ENCODE measurements at regions not wholly inside any gene's neighbourhood (a gene's known extent, or its start where the extent isn't known, plus 50 kb on each side); places are given as distances from the start of the nearest gene placed in this dataset.
"Not testable (repeated sequence)": the region's sequence is repeated elsewhere in the genome, so short reads cannot be mapped to it uniquely, and the experiment has no call there.

- peak; percentile 73 for DNase-seq (ENCODE audit: low spot score)
- peak; percentile 77 to 84 for TF ChIP-seq CTCF (IDR thresholded peaks at IDR 0.05)
Observed at GRCh38 chr14:99995700-99996356, 69.4 kb upstream of the EVL start.

GRCh38 chr14:99996951-99997571 lies 68.2 kb upstream of the EVL start:
- no peak for TF ChIP-seq CTCF (IDR thresholded peaks at IDR 0.05)
- no peaks in the 10 kb centered on the region for H3K27me3 ChIP-seq
- DNase-seq (ENCODE audit: low spot score) = no peak
- no peaks in the 10 kb centered on the region for H3K9me3 ChIP-seq
- no peaks in the 10 kb centered on the region for H3K36me3 ChIP-seq
- no peaks in the 10 kb centered on the region for H3K4me1 ChIP-seq
- no peak overlapping the region for H3K4me3 ChIP-seq
- H3K27ac ChIP-seq = no peak overlapping the region

More at GRCh38 chr14:99995700-99996356, 69.4 kb upstream of the EVL start:
- Histone ChIP-seq H3K4me1 (no peaks in the 10 kb centered on the region), H3K27me3 (no peaks in the 10 kb centered on the region), H3K9me3 (no peaks in the 10 kb centered on the region), H3K4me3 (no peak overlapping the region), H3K27ac (no peak overlapping the region), H3K36me3 (no peaks in the 10 kb centered on the region)

DNA sequence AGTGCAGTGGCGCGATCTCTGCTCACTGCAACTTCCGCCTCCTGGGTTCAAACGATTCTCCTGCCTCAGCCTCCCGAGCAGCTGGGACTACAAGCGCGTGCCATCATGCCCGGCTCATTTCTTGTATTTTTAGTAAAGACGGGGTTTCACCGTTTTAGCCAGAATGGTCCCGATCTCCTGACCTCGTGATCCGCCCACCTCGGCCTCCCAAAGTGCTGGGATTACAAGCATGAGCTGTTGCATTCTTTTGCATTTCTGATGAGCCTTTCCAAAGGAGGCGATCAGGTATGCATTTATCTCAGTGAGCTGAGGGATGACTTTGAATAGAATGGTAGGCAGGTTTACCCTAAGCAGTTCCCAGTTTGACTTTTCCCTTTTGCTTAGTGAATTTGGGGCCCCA lies 64.8 kb upstream of the EVL start:
- not testable (repeated sequence) for H3K36me3 ChIP-seq; DNase-seq (ENCODE audit: low spot score); H3K27ac ChIP-seq; H3K9me3 ChIP-seq; H3K4me1 ChIP-seq; H3K4me3 ChIP-seq; H3K27me3 ChIP-seq

- Histone ChIP-seq H3K27ac (no peak overlapping the region), H3K27me3 (no peaks in the 10 kb centered on the region), H3K4me1 (peaks cover 0 to 1% of the 10 kb centered on the region in 2 donors), H3K4me3 (no peak overlapping the region), H3K9me3 (peaks cover 0 to 8% of the 10 kb centered on the region in 2 donors), H3K36me3 (no peaks in the 10 kb centered on the region)
- DNase-seq (ENCODE audit: low spot score) = no peak
- TF ChIP-seq CTCF (IDR thresholded peaks at IDR 0.05) = no peak
Observed at GRCh38 chr14:100004392-100004791, 60.8 kb upstream of the EVL start.

- Histone ChIP-seq H3K27ac (no peak overlapping the region), H3K4me1 (peaks cover 0 to 22% of the 10 kb centered on the region in 2 donors), H3K4me3 (no peak overlapping the region), H3K9me3 (peaks cover 0 to 8% of the 10 kb centered on the region in 2 donors), H3K36me3 (no peaks in the 10 kb centered on the region), H3K27me3 (no peaks in the 10 kb centered on the region)
- no peak for DNase-seq (ENCODE audit: low spot score)
- no peak for TF ChIP-seq CTCF (IDR thresholded peaks at IDR 0.05)
Observed at GRCh38 chr14:100007254-100007653, 58.0 kb upstream of the EVL start.

DNA sequence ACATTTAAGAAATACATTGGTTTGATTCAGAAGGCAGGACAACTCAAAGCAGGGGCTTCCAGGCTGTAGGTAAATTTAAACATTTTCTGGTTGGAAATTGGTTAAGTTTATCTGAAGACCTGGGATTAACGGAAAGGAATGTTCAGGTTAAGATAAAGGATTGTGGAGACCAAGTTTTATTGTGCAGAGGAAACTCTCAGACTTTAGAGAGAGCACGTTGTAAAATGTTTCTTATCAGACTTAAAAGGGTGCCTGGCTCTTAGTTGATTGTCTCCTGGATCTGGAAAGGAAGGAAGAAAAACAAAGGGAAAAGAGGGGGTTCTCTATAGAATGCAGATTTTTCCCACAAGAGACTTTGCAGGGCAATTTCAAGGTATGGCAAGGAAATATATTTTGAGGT lies 55.4 kb upstream of the EVL start:
- H3K9me3 ChIP-seq; H3K27me3 ChIP-seq; H3K36me3 ChIP-seq; DNase-seq (ENCODE audit: low spot score); H3K4me3 ChIP-seq; H3K27ac ChIP-seq: not testable (repeated sequence)
- peaks cover 0 to 22% of the 10 kb centered on the region in 2 donors for H3K4me1 ChIP-seq

DNA sequence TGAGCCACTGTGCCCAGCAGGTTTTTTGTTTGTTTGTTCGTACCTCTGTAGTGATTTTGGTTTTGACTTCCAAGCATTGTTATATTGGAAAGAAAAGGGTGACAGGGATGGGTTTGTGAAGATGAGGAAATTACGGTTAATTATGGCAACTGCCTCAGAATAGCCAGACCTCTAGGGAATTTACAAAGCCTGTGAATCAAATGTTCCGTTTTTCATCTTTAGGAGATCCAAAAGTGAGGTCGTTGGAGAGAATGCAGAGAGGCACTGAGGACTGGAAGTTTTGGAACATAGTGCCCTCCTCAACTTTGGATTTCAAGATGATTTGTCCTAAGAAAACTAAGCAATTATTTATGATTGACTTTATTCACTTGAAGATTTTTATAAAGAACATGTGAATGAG lies 54.5 kb upstream of the EVL start:
- TF ChIP-seq CTCF (IDR thresholded peaks at IDR 0.05) = no peak
- H3K27ac ChIP-seq = no peak overlapping the region
- no peak overlapping the region for H3K4me3 ChIP-seq
- no peaks in the 10 kb centered on the region for H3K27me3 ChIP-seq
- no peaks in the 10 kb centered on the region for H3K36me3 ChIP-seq
- no peaks in the 10 kb centered on the region for H3K9me3 ChIP-seq
- peaks cover 0 to 22% of the 10 kb centered on the region in 2 donors for H3K4me1 ChIP-seq
- no peak for DNase-seq (ENCODE audit: low spot score)
